ENCODE measurements at regions not wholly inside any gene's neighbourhood (a gene's known extent, or its start where the extent isn't known, plus 50 kb on each side); places are given as distances from the start of the nearest gene placed in this dataset.
"Not testable (repeated sequence)": the region's sequence is repeated elsewhere in the genome, so short reads cannot be mapped to it uniquely, and the experiment has no call there.

DNA sequence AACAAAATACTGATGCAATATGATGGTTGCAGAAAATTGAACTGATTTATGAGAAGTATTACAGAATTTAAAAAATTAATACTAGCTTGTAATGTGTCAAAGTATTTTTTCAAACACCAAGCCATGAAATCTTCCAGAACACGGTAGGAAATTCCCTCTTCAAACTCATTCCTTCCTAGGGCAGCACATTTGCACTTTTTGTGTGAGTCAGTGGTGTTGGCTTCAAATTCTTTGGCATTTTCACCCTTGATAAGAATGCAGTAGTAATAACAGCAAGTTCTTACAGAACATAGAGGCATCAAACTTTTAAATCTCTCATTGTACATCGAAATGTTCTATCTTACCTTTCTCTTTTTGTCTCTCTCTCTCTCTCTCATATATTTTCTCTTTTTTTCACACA is 191.8 kb downstream of the CGGBP1 start:
- DNase-seq = no peak

DNA sequence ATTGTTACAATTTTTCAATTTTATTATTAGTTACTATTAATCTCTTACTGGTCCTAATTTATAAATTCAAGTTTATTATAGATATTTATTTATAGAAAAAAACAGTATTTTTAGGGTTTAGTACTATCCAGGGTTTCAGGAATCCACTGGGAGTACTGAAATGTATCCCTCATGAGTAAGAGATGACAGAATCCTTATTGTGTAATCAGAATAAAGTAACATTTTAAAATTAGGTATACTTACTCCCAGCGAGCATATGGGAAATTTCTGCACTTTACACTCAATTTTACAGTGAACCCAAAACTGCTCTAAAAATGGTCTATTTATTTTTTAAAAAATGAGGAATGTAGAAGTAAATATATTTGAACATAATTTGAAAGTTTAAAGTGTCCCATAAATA is 202.7 kb downstream of the CGGBP1 start:
- no peak for DNase-seq

DNA sequence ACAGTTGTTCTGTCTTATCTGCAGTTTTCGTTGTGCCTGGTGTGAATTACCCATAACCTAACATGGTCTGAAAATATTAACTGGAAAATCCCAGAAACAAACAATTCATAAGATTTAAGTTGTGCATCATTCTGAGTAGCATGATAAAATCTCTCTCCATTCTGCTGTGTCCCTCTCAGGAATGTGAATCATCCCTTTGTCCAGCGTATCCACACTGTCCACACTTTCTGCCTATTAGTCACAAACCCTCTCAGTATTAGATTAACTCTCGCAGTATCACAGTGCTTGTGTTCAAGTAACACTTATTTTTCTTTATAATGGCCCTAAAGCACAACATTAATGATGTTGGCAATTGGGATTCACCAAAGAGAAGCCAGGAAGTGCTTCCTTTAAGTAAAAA is 203.2 kb downstream of the CGGBP1 start:
- no peak for DNase-seq

DNA sequence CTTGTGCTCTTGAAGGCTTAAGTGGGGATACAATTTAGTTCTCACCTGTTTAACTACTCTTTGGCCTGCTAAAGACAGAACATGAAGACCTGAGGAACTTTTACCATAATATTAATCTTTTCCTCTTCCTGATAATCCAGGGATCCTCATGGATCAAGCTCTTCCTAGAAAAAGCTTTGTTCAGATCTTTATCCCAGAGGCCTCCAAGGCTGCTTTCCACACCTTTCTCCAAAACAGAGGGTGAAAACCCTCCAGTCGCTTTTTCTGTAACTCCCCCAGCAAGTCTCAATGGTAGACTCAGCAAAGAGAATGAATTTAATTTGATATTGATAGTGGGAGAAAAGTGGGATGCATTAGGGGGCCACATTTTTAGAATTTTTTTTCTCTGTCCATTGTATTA is 203.6 kb downstream of the CGGBP1 start:
- DNase-seq = no peak

DNA sequence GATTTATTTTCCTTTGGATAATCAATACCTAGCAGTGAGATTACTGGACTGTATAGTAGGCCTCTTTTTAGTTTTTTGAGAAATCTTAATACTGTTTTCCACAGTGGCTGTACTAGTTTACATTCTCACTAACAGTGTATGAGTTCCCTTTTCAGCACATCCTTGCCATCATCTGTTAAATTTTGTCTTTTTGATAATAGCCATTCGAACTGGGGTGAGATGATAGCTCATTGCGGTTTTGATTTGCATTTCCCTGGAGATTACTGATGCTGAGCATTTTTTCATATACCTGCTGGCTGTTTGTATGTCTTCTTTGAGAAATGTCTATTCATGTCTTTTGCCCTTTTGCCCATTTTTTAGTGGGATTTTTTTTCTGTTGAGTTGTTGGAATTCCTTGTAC is 210.8 kb downstream of the CGGBP1 start:
- DNase-seq = no peak

DNA sequence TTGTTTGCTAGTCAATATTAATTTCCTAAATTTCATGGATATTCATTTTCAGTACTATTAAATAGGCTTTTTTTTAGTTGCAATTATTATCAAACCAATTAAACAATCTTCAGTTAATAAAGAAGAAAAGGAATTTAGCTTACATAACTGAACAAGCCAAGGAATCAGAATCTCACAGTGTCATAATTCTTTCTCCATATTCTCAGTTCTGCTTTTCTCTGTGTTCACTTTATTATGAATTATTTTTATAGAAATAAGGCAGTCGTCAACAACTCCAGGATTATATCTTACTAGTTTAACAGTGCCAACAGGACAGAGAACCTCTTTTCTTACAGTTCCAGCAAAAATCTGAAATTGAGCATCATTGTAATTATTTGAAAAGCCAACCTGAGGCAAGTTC is 221.7 kb downstream of the CGGBP1 start:
- no peak for DNase-seq

DNA sequence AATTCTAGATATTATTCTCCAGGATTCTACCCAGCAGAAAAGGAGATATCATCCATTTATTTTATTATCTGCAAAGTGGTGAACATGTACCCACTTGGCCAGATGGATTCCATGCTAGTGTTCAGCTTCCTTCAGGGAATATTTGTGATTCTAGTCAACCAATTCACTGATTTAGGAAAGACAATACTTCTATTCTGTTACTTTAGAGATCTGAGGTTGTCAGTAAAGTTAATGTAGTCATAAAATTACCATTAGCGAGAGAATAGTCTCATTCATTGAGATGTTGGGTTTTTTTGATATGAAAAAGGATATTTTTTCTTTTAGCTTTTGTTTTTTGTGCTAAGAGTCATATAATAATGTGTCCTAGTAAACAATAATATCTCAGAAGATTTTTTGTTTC is 222.8 kb downstream of the CGGBP1 start:
- no peak for DNase-seq

DNA sequence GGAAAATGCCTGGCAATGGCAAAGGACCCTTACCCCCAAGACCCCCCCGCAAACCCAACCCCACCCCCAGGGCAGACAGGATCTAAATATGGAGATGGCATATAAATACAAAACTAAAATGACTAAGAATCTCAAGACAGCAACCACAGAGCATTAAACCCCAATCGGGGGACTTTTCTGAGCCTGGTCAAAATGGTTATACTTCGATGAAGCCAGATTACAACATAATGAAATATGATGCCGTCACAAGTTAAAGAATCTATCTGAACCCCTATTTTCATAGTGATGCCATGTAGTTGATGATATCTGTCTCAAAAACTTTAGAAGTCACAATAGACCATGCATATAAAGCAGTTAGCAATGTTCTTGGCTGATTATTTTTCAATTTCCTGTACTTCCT is 223.6 kb downstream of the CGGBP1 start:
- no peak for DNase-seq

DNA sequence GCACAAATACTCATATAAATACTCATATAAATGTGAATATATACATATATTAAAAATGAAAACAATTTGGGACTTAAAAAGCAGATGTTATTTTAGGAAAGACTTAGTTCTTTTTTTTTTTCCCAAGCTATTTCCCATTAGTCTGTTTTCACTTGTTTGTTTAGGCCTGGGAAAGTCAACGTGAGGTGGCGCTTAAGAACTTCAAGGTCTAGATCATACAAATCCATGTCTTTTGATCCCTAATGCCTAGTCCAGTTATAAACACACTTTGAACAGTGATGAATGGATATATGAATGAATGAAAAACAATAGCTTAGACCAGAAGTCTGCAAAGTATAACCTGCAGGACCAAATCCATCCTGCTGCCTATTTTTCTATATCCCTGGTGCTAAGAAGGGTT is 224.5 kb downstream of the CGGBP1 start:
- no peak for DNase-seq

DNA sequence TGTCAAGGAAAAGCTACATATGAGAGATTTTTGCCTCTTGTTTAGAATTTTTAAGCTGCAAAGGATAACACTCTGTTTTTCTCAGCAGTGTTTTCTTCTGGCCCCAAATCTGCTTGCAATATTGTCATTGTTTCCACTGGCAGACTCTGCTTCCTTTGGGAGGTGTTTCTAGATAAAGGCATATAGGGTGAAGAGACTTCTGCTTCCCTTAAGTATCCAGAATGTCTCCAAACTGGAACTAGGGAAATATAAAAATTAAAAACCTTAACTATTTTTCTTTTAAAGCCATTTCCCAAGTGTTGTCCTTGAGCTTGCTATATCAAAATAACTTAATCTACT is 225.8 kb downstream of the CGGBP1 start:
- DNase-seq = no peak

DNA sequence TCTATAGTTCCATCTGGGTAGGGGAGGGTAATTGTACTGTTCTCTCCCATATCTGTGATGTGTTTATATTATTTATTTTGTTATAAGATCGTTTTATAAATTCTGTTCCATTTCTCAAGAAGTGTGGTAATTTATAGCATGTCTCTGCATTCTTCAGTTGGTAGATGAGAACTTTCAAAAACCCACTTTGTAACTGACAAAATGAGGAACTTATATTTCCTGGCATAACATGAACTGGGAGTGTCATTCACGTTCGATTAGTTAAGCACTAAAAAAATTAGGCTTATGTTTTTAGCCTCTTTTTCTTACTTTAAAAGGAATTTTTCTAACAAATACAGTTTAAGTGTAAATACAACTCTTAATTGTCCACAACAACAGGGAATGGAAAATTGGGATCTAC is 230.8 kb downstream of the CGGBP1 start:
- no peak for DNase-seq

DNA sequence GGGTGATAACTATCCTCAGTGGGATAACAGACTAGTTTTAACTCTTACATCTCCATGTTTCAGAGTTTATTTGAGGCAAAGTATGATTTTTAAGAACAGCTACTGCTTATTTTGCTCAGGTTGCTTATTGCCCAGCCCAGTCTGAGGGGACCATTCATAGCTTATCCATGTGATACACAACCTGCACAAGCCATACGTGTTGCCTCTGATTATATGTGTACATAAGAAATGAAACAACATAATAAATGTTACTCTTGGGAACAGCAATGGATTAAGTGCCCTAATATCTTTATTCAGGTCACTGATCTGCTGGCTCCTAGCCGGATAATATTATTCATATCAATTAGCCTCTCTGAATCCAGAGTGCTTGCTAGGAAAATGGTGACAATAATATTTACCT is 236.2 kb downstream of the CGGBP1 start:
- peak in 1 of 3 experiments; percentile 10 for DNase-seq

DNA sequence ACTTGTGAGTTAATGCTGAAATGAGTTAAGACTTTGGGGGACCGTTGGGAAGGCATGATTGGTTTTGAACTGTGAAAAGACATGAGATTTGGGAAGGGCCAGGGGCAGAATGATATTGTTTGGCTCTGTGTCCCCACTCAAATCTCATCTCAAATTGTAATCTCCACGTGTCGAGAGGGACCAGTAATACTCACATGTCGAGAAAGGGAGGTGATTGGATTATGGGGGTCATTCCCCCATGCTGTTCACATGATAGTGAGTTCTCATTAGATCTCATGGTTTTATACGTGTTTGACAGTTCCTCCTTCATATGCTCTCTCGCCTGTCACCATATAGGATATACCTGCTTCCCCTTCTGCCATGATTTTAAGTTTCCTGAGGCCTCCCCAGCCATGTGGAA is 245.3 kb downstream of the CGGBP1 start:
- not testable (repeated sequence) for DNase-seq

DNA sequence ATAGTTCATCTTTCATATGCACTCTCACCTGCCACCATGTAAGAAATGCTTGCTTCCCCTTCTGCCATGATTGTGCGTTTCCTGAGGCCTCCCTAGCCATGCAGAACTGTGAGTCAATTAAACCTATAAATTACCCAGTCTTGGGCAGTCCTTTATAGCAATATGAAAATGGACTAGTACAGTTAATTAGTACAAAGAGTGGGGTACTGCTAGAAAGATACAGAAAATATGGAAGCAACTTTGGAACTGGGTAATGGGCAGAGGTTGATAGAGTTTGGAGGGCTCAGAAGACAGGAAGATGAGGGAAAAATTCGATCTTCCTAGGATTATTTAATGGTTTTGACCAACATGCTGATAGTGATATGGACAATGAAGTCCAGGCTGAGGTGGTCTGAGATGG is 246.9 kb downstream of the CGGBP1 start:
- DNase-seq = no peak

DNA sequence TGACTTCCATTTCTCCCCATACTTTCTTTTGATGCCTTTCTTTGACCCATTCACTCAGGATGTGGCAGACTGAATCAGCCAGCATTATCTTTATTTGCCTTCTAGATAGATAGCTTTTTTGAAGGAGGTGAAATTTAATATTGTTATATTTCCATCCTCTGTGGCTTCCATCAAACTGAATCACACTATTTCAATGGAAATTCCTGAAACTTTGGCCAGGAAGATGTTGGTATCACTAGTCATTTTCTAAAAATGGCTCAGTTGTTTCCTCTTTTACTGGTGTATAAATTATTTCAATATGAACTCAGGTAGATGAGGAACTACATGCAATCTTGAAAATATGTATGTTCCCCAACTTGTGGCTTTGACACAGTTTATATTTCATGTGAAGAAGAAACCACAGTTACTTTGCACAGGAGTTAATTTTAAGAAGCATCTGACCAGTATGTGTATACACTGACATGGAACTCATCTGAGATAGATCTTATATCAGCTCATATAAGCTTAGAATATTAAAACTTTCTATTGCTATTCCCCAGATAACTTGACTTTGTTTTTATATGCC is 248.3 kb downstream of the CGGBP1 start:
- DNase-seq = no peak

DNA sequence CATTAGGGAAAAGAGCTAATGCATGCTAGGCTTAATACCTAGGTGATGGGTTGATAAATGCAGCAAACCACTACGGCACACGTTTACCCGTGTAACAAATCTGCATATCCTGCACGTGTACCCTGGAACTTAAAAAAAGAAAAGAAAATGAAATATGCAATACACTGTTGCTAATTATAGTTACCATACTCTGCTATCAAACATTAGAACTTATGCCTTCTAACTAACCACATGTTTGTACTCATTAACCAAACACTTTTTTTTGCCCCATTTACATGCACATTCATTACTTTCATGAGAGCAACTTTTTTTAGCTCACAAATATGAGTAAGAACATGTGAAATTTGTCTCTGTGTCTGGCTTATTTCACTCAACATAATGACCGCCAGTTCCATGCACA is 253.1 kb downstream of the CGGBP1 start:
- no peak for DNase-seq

DNA sequence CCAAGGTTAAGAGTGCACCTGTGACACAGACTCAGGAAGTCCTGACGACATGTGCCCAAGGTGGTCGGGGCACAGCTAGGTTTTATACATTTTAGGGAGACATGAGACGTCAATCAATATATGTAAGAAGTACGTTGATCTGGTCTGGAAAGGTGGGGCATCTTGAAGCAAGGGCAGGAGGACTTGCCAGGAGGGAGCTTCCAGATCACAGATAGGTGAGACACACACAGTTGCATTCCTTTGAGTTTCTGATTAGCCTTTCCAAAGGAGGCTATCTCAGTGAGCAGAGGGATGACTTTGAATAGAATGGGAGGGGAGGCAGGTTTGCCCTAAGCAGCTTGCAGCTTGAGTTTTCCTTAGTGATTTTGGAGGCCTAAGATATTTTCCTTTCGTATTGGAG is 257.4 kb downstream of the CGGBP1 start:
- DNase-seq = no peak

DNA sequence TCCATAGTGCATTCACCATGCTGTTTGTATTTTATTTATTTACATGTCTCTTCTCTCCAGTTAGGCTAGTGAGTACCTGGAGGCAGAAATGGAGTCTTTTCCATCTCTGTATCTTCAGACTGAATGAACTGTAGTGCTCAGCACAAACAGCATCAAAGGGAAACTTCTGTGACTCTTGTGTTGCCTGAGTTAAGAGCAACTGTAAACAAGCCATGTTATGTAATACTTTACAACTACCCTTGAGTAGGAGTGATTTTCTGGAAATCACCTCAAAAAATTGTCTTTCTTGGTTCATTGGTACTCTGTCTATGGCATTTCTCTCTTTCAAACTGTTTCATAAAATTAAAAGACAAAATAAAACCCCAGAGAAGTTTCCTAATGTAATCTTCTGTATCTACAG is 258.3 kb downstream of the CGGBP1 start:
- no peak for DNase-seq

DNA sequence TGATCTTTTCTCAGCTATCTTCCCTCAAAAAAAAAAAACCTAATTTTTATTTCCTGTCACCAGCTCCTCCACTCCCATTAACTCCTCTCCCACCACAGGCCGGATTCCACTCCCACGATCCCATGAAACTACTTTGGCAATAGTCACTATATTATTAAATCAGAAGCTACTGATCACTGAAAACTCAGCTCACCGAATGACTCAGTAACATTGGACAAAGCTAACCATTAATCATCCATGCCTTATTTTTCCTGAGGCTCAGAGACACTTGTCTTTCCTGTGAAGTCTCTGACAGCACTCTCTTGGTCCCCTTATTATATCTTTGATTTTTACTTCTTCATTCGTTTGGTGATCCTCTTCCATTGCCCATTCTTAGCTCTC is 260.2 kb downstream of the CGGBP1 start:
- no peak for DNase-seq

DNA sequence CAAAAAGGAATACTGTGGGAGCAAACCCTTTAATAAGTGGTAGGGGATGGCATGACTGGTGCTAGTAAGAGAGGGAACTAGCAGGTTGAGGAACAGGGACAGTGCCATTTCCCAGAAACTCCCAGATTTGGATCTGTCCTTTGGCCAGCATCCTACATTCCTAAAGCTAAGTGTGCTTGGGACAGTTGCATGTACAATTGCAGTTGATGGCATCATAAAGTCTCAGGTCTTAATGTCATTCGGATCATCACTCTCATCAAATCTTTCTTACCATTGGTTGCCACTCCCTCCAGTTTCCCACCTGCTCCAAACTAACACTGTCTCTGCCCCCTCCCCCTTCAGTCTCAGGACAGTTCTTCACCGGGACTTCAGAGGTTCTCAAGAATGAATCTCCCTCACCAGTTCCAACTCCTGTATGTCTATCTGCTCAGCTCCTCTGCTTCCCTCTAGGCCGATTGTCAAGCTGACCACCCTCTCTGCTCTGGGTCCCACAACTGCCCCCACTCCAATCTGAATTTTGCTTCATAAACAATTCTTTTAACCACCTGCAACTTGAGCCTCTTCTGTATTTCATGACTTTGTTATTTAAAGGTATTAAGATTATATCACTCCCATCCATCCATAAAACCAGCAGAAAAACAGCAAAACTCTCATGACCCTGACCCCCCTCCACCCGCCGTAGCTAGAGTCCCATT is 260.8 kb downstream of the CGGBP1 start:
- DNase-seq = no peak

DNA sequence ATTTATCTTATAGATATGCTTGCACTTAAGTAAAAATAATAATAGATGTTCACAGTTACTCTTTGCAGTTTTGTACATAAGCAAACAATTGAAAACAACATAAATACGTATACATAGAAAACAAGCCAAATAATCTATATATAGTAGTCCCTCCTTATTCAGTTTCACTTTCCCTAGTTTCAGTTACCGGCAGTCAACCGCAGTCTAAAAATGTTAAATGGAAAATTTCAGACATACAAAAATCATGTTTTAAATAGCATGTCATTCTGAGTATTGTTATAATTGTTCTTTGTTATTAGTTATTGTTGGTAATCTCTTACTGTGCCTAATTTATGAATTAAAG is 262.0 kb downstream of the CGGBP1 start:
- DNase-seq = no peak

DNA sequence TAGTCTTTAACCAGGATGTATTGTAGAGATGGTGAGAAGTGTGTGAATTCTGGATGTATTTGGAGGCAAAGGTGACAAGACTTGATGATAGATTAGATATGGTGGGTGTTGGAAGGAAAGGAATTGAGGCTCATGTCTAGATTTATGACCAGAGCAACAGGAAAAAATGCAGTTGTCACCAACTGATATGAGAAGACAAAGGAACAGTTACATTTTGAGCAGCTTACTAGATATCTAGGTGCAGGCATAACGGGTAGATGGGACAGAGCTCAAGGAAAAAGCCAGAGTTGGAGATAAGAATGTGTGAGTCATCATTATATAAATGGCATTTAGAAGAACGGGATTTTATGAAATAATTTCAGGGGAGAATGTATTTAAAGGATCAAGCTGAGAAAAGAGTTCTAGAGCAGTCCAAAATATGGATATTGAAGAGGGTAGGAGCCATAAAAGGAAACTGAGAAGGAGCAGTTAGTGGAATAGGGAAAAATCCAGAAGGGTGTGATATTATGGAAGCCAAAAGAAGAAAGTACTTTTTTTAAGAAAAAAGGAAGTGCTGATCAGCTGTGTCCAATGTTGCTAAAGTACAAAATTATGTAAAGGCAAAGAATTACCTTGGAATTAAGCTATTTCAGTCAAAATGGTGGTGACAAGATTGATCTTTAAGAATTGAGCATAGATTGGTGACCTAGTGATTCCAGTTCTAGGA is 262.5 kb downstream of the CGGBP1 start:
- DNase-seq = no peak

DNA sequence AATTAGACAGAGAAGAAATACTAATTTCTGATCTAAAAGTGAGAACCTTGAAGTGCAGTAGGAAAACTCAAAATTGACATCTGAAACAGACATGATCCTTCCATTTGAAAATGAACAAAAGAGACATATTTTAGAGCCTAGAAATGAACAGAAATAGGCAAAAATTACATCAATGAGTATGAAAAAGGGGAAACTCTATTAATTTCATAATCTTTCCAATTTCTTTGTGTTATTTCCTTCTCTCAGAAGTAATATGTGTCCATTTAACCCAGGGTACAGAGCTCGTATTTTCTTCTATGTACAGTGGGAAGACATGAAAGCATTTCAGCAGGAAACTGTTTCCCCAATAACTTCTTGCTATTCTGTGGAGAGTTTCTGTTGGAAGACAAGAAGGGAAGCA is 263.1 kb downstream of the CGGBP1 start:
- no peak for DNase-seq

DNA sequence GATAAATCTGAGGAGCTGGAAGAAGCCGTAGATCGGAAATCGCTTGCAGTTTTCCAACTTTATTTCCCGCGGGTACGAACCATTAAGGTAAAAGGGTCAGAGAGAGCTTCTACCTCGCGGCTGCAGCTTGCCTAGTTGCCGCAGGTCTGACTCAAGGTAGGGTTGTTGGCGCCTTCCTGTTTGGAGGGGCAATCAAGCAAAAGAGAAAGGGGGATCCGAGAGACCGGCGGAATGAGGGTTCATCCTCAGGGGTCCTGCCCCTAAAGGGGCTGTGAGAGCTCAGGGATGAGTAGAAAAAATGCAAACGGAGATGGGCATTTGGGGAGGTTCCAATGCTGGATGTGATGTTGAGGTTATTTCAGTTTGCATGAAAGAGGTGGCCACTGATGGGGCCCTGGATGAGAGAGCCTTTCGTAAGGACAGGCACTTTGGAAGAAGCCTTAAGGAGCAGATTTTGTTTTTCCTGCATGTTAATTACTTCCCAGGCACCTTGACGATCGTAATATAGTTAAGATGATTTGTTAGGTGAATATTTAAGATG is 265.4 kb downstream of the CGGBP1 start:
- DNase-seq = peak in 1 of 3 experiments; percentile 55
